Testis (tissue), 2 donors: ENCODE measurements at regions not wholly inside any gene's neighbourhood (a gene's known extent, or its start where the extent isn't known, plus 50 kb on each side); places are given as distances from the start of the nearest gene placed in this dataset.

ENCODE experiments used
- DNase-seq: peaks from one replicate; pipeline ENCODE4 v3.0.0-alpha.2; 2019
- H3K27ac ChIP-seq, 2 donors: fragments of 200-600 bp; sonication (generic); one replicate each; pipeline ENCODE4 v1.5.1; 2019
- H3K27me3 ChIP-seq: fragments of 200-600 bp; sonication (generic); one replicate; pipeline ENCODE4 v1.5.1; 2019
- H3K36me3 ChIP-seq: fragments of 200-600 bp; sonication (generic); one replicate; pipeline ENCODE4 v1.5.1; 2017; ENCODE audit warnings: low read depth; ENCODE audit errors: missing control alignments
- H3K4me1 ChIP-seq: fragments of 200-600 bp; sonication (generic); one replicate; pipeline ENCODE4 v1.5.1; 2019
- H3K4me3 ChIP-seq, 2 donors: fragments of 200-600 bp; sonication (generic); one replicate each; pipeline ENCODE4 v1.5.1; 2017 to 2019
- H3K9me3 ChIP-seq: fragments of 200-600 bp; sonication (generic); one replicate; pipeline ENCODE4 v1.5.1; 2017
- POLR2A ChIP-seq: fragments of 450-650 bp; IDR thresholded peaks from one replicate; pipeline ENCODE4 v1.6.1; 2017; ENCODE audit warnings: antibody characterized with exemption, mild to moderate bottlenecking, moderate library complexity
- WGBS, 2 donors: methylation state at CpG; one replicate each; pipeline ENCODE4 v1.1.5; 2018; 5-methylcytosine and 5-hydroxymethylcytosine counted together
- intact Hi-C: fragments of 100-400 bp; cut with DNase I; formaldehyde crosslinking; loops from one replicate; pipeline ENCODE4 v1.15.1; 2023; ENCODE audit warnings: low total_unique reads
- TF ChIP-seq, protein P1 (sequence below), 3 experiments: fragments of 450-650 bp in 2 of 3; fragments of 200-600 bp in 1 of 3; sonication (generic) in 1 of 3; IDR thresholded peaks; one replicate each; pipeline ENCODE4 v1.5.1; 2016 to 2019; ENCODE audit warnings: antibody characterized with exemption in 3 of 3, mild to moderate bottlenecking in 2 of 3, moderate library complexity in 1 of 3

DNA sequence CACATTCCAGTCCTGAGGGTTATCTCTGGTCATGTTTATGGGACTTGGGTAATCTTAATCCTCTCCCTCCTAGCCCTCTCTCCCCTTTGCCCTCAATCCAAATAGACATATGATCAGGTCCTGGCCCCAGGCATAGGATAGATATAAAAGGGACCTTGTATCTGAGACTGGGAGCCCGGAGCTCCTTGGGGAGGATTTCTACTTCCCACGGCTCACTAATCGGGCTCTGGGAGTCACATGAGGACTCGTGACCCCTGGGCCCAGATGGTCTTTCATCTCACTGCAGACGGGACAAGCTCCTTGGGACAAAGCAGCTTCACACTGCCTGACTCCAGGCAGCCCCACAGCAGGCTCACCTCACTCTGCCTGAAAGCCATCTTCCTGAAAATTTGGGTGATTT, 57.8 kb upstream of the LYRM9 start:
- H3K4me1 ChIP-seq, result no peaks in the 10 kb centered on the region
- no peaks in the 10 kb centered on the region for H3K36me3 ChIP-seq
- no peak for TF ChIP-seq POLR2A
- TF ChIP-seq, protein P1, sequence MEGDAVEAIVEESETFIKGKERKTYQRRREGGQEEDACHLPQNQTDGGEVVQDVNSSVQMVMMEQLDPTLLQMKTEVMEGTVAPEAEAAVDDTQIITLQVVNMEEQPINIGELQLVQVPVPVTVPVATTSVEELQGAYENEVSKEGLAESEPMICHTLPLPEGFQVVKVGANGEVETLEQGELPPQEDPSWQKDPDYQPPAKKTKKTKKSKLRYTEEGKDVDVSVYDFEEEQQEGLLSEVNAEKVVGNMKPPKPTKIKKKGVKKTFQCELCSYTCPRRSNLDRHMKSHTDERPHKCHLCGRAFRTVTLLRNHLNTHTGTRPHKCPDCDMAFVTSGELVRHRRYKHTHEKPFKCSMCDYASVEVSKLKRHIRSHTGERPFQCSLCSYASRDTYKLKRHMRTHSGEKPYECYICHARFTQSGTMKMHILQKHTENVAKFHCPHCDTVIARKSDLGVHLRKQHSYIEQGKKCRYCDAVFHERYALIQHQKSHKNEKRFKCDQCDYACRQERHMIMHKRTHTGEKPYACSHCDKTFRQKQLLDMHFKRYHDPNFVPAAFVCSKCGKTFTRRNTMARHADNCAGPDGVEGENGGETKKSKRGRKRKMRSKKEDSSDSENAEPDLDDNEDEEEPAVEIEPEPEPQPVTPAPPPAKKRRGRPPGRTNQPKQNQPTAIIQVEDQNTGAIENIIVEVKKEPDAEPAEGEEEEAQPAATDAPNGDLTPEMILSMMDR (IDR thresholded peaks at IDR 0.05), result no peak
- intact Hi-C loops, result no loop called here
- 60 to 66% methylated on average over 5 of the region's 5 CpGs for WGBS, 2 donors
- no peak for DNase-seq
- H3K27ac ChIP-seq, result no peak overlapping the region
- no peaks in the 10 kb centered on the region for H3K9me3 ChIP-seq
- H3K4me3 ChIP-seq, result no peak overlapping the region
- no peaks in the 10 kb centered on the region for H3K27me3 ChIP-seq

DNA sequence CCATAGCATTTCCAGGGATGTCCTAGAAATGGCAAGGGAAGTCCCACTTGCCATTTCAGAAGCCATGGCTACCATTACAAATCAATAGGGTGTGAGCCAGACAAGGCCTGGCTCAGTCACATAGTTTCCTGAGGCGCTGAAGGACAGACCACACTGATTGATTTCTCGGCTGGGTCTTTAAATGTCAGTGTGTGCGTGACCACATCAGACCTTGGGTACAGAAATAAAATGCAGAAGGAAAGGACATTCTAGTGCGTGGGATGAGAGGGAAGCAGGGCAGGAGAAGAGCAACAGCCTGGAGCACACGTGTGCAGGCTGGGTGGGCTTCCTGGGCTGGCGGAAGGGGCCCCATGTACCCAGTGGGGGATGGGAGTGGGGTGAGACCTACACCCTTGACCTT, 58.7 kb upstream of the LYRM9 start:
- no peak for DNase-seq
- no peaks in the 10 kb centered on the region for H3K27me3 ChIP-seq
- H3K4me3 ChIP-seq, result no peak overlapping the region
- H3K27ac ChIP-seq, result no peak overlapping the region
- intact Hi-C loops, result no loop called here
- 52 to 77% methylated on average over 6 of the region's 6 CpGs for WGBS, 2 donors
- TF ChIP-seq, protein P1 (IDR thresholded peaks at IDR 0.05), result no peak
- no peak for TF ChIP-seq POLR2A
- H3K4me1 ChIP-seq, result no peaks in the 10 kb centered on the region
- H3K9me3 ChIP-seq, result no peaks in the 10 kb centered on the region
- H3K36me3 ChIP-seq, result no peaks in the 10 kb centered on the region

- 62 to 63% methylated on average over 5 to 7 of the region's 7 CpGs for WGBS, 2 donors
- no peak overlapping the region for H3K27ac ChIP-seq
- no peak overlapping the region for H3K4me3 ChIP-seq
- no peaks in the 10 kb centered on the region for H3K9me3 ChIP-seq
- no peaks in the 10 kb centered on the region for H3K36me3 ChIP-seq
- no peak for DNase-seq
- no peaks in the 10 kb centered on the region for H3K4me1 ChIP-seq
- H3K27me3 ChIP-seq, result no peaks in the 10 kb centered on the region
- TF ChIP-seq, protein P1 (IDR thresholded peaks at IDR 0.05), result no peak
- TF ChIP-seq POLR2A, result no peak
- intact Hi-C loops, result no loop called here
Observed at GRCh38 chr17:27952366-27952765, 59.2 kb upstream of the LYRM9 start.

- intact Hi-C loops, result no loop called here
- TF ChIP-seq POLR2A, result no peak
- TF ChIP-seq, protein P1 (IDR thresholded peaks at IDR 0.05), result no peak
- WGBS, 2 donors, result 69 to 75% methylated on average over 8 of the region's 8 CpGs
- Histone ChIP-seq H3K4me3 (no peak overlapping the region), H3K27ac (no peak overlapping the region), H3K4me1 (no peaks in the 10 kb centered on the region), H3K9me3 (no peaks in the 10 kb centered on the region), H3K36me3 (no peaks in the 10 kb centered on the region), H3K27me3 (no peaks in the 10 kb centered on the region)
- no peak for DNase-seq
Observed at GRCh38 chr17:27954548-27955495, 61.7 kb upstream of the LYRM9 start.
